Smooth muscle cell (in vitro differentiated cells): ENCODE measurements at regions not wholly inside any gene's neighbourhood (a gene's known extent, or its start where the extent isn't known, plus 50 kb on each side); places are given as distances from the start of the nearest gene placed in this dataset.

Source experiments
- DNase-seq: peaks from one replicate; lab custom pipeline; 2025; ENCODE audit not compliant: unreplicated experiment; lab: John Stamatoyannopoulos, UW
- H2AFZ ChIP-seq: fragments of 200-600 bp; sonication (generic); 2 replicates; pipeline ENCODE4 v1.6.0; 2016; ENCODE audit warnings: antibody characterized with exemption, low read depth, mild to moderate bottlenecking
- H3F3A ChIP-seq: fragments of 200-600 bp; sonication (generic); 2 replicates; pipeline ENCODE4 v1.6.0; 2017; ENCODE audit warnings: antibody characterized with exemption, low read depth
- H3K27ac ChIP-seq: fragments of 200-600 bp; sonication (generic); 2 replicates; pipeline ENCODE4 v1.5.1; 2016; ENCODE audit warnings: low read depth, mild to moderate bottlenecking
- H3K27me3 ChIP-seq: fragments of 200-600 bp; sonication (generic); 2 replicates; pipeline ENCODE4 v1.6.1; 2016; ENCODE audit warnings: low read depth, mild to moderate bottlenecking
- H3K36me3 ChIP-seq: fragments of 200-600 bp; sonication (generic); 2 replicates; pipeline ENCODE4 v1.5.1; 2016; ENCODE audit warnings: low read depth
- H3K4me1 ChIP-seq: fragments of 200-600 bp; sonication (generic); 2 replicates; pipeline ENCODE4 v1.5.1; 2016; ENCODE audit warnings: low read depth
- H3K4me2 ChIP-seq: fragments of 200-600 bp; sonication (generic); 2 replicates; pipeline ENCODE4 v1.6.0; 2016; ENCODE audit warnings: mild to moderate bottlenecking
- H3K4me3 ChIP-seq: fragments of 200-600 bp; sonication (generic); 2 replicates; pipeline ENCODE4 v1.5.1; 2016; ENCODE audit warnings: mild to moderate bottlenecking
- H3K79me2 ChIP-seq: fragments of 200-600 bp; sonication (generic); 2 replicates; pipeline ENCODE4 v1.6.0; 2016; ENCODE audit warnings: low read depth, mild to moderate bottlenecking
- H3K9ac ChIP-seq: fragments of 200-600 bp; sonication (generic); 2 replicates; pipeline ENCODE4 v1.6.0; 2016; ENCODE audit warnings: low read depth
- H3K9me3 ChIP-seq: fragments of 200-600 bp; sonication (generic); replicated peaks from 2 replicates; pipeline ENCODE4 v1.5.1; 2016; ENCODE audit warnings: low read depth
- H4K20me1 ChIP-seq: fragments of 200-600 bp; sonication (generic); 2 replicates; pipeline ENCODE4 v1.6.0; 2016; ENCODE audit warnings: low read depth
- WGBS: methylation state at CpG from one replicate; pipeline ENCODE4 v1.1.7; 2016; ENCODE audit warnings: low lambda C conversion rate; 5-methylcytosine and 5-hydroxymethylcytosine counted together
- TF ChIP-seq, protein P1 (sequence below): fragments of 200-600 bp; sonication (generic); IDR thresholded peaks from 2 replicates; pipeline ENCODE4 v1.5.1; 2017; ENCODE audit warnings: borderline replicate concordance, mild to moderate bottlenecking, antibody characterized with exemption; ENCODE audit not compliant: insufficient read depth, poor library complexity, severe bottlenecking

DNA sequence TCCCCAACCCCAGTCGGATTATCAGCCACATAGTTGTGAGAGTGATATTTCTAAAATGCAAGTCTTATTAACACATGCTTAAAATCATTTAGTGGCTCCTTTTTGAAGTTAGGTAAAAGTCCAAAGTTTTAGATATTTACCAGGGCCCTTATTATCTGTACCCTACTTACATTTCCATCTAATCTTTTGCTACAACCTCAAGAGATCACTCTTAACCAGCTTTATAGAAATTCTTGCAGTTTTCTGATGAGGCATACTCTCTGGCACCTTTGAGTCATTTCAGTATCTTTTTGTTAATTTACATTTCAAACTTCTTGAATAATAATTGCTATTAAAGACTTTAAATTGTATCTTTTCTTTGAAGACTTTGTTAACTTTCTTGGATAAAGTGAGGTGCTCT lies 453.3 kb downstream of the RFPL4B start:
- Histone ChIP-seq H3K27me3 (no peaks in the 10 kb centered on the region), H3K79me2 (no peaks in the 10 kb centered on the region), H3K4me2 (peak overlapping the region; percentile 72), H3K4me3 (no peak overlapping the region), H3K4me1 (no peaks in the 10 kb centered on the region), H3F3A (no peaks in the 10 kb centered on the region), H4K20me1 (no peaks in the 10 kb centered on the region), H3K36me3 (no peaks in the 10 kb centered on the region), H3K9ac (no peak overlapping the region), H2AFZ (peak overlapping the region; percentile 35), H3K27ac (peak overlapping the region; percentile 86), H3K9me3 (no peaks in the 10 kb centered on the region)
- WGBS: 83% methylated on average over 1 of the region's 1 CpG
- DNase-seq: no peak
- TF ChIP-seq, protein P1, sequence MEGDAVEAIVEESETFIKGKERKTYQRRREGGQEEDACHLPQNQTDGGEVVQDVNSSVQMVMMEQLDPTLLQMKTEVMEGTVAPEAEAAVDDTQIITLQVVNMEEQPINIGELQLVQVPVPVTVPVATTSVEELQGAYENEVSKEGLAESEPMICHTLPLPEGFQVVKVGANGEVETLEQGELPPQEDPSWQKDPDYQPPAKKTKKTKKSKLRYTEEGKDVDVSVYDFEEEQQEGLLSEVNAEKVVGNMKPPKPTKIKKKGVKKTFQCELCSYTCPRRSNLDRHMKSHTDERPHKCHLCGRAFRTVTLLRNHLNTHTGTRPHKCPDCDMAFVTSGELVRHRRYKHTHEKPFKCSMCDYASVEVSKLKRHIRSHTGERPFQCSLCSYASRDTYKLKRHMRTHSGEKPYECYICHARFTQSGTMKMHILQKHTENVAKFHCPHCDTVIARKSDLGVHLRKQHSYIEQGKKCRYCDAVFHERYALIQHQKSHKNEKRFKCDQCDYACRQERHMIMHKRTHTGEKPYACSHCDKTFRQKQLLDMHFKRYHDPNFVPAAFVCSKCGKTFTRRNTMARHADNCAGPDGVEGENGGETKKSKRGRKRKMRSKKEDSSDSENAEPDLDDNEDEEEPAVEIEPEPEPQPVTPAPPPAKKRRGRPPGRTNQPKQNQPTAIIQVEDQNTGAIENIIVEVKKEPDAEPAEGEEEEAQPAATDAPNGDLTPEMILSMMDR: no peak

DNA sequence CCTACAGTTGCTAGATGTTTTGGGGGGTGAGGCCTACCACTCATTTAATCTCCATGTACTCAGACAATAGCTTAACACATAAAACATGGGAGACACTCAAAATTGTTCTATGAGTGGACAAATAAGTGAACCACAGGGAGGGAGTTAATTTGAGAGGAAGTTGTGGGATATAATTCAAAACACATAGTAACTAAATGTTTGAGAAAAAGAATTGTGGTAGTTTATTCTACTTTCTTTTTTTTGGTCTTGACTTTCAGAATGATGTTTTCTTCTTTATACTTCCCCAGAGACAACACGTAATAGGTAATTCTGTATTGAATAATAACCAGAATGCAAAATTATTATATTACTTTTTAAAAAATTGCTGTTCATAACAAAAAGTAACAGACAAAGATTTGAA lies 453.8 kb downstream of the RFPL4B start:
- Histone ChIP-seq H3K36me3 (no peaks in the 10 kb centered on the region), H3K4me2 (peak overlapping the region; percentile 72), H3K9me3 (no peaks in the 10 kb centered on the region), H3K9ac (no peak overlapping the region), H4K20me1 (no peaks in the 10 kb centered on the region), H3F3A (no peaks in the 10 kb centered on the region), H3K27me3 (no peaks in the 10 kb centered on the region), H3K4me1 (no peaks in the 10 kb centered on the region), H3K27ac (peak overlapping the region; percentile 86), H3K79me2 (no peaks in the 10 kb centered on the region), H2AFZ (peak overlapping the region; percentile 35), H3K4me3 (no peak overlapping the region)
- 100% methylated on average over 1 of the region's 1 CpG for WGBS
- TF ChIP-seq, protein P1: no peak
- no peak for DNase-seq

DNA sequence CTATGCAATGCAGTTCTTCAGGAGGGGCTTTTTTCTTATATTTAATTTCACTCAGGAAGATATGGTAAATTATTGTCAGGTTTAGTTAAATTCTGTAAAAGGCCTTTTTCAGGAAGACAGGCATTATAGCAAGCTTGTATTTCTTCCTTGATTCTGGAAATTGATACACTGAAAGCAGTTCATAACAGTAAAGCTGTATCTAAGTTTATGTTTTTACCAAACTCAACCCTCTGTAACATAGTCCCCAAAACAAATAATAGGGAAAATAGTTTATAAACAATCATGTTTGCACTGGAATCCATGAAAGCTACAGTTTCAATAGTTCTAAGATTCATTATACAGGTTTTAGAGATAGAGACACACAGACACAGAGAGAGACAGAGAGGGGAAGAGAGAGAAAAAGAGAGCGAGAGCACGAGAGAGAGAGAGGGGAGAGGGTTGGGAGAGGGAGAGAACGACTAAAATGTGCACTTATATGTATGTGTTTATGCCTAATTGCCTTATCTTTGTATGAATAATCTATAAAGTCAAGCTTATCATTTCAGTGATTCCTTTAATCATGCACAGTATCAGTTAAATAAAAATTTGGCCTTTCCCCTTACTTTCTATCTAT lies 454.4 kb downstream of the RFPL4B start:
- H3K27ac ChIP-seq: peak overlapping the region; percentile 86

More for the DNA sequence above, 454.4 kb downstream of the RFPL4B start:
- H3K79me2 ChIP-seq: no peaks in the 10 kb centered on the region
- no peak overlapping the region for H3K4me3 ChIP-seq
- H3K36me3 ChIP-seq: no peaks in the 10 kb centered on the region
- no peaks in the 10 kb centered on the region for H4K20me1 ChIP-seq
- H2AFZ ChIP-seq: peak overlapping the region; percentile 84
- peak overlapping the region; percentile 72 for H3K4me2 ChIP-seq
- no peak for DNase-seq
- no peaks in the 10 kb centered on the region for H3F3A ChIP-seq
- H3K27me3 ChIP-seq: no peaks in the 10 kb centered on the region
- H3K9me3 ChIP-seq: no peaks in the 10 kb centered on the region
- WGBS: 49% methylated on average over 3 of the region's 3 CpGs
- TF ChIP-seq, protein P1: no peak
- H3K4me1 ChIP-seq: no peaks in the 10 kb centered on the region
- H3K9ac ChIP-seq: no peak overlapping the region
